ENCODE measurements at regions not wholly inside any gene's neighbourhood (a gene's known extent, or its start where the extent isn't known, plus 50 kb on each side); places are given as distances from the start of the nearest gene placed in this dataset.

GRCh38 chrX:3811331-3812311 is 98.2 kb upstream of the PRKX start (continued):
- no peak for TF ChIP-seq USF1 (IDR thresholded peaks at IDR 0.05; ENCODE audit: borderline replicate concordance, extremely low read length, insufficient read depth, low read depth, low read length)
- TF ChIP-seq RUNX3 (IDR thresholded peaks at IDR 0.05; ENCODE audit: low read length) = peak; percentile 98
- TF ChIP-seq RAD21 (IDR thresholded peaks at IDR 0.05; ENCODE audit: insufficient read depth, low read depth, low read length) = peak; percentile 90
- TF ChIP-seq MTA2 (IDR thresholded peaks at IDR 0.05; ENCODE audit: low read depth) = peak; percentile 98
- no peak for TF ChIP-seq NFYA (IDR thresholded peaks at IDR 0.05; ENCODE audit: borderline replicate concordance, low read depth, low read length)
- peak; percentile 49 for TF ChIP-seq SMARCA5 (IDR thresholded peaks at IDR 0.05)
- TF ChIP-seq, protein P1, sequence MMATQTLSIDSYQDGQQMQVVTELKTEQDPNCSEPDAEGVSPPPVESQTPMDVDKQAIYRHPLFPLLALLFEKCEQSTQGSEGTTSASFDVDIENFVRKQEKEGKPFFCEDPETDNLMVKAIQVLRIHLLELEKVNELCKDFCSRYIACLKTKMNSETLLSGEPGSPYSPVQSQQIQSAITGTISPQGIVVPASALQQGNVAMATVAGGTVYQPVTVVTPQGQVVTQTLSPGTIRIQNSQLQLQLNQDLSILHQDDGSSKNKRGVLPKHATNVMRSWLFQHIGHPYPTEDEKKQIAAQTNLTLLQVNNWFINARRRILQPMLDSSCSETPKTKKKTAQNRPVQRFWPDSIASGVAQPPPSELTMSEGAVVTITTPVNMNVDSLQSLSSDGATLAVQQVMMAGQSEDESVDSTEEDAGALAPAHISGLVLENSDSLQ (IDR thresholded peaks at IDR 0.05) = peak; percentile 29; the same call in 1 of the 2 replicates
- TF ChIP-seq CEBPZ (IDR thresholded peaks at IDR 0.05; ENCODE audit: low read depth, low read length) = no peak
- no peak for TF ChIP-seq SUPT20H (IDR thresholded peaks at IDR 0.05; ENCODE audit: borderline replicate concordance, control insufficient read depth, low read depth, low read length)
- no peak for TF ChIP-seq HDGF (IDR thresholded peaks at IDR 0.05)
- no peak for TF ChIP-seq USF2 (IDR thresholded peaks at IDR 0.05; ENCODE audit: borderline replicate concordance, low read depth, low read length)
- peak in 1 of 2 experiments; percentile 69; a peak in 2 of 4 replicates for TF ChIP-seq CEBPB (IDR thresholded peaks at IDR 0.05; ENCODE audit: borderline replicate concordance in 1 of 2, low read depth in 2 of 2, low read length in 2 of 2)
- no peak for TF ChIP-seq MAX (IDR thresholded peaks at IDR 0.05; ENCODE audit: low read depth, low read length)
- no peak for TF ChIP-seq EGR1 (IDR thresholded peaks at IDR 0.05; ENCODE audit: borderline replicate concordance in 1 of 2, low read depth in 2 of 2, low read length in 2 of 2)
- 0 out of 2 replicates have a peak, but pooled peaks have one; percentile 26 for TF ChIP-seq RBBP5 (conservative IDR thresholded peaks at IDR 0.05)
- TF ChIP-seq LARP7 (IDR thresholded peaks at IDR 0.05) = no peak

Data from GM12878 (cell line).